CD14-positive monocyte (primary cell): ENCODE measurements at regions not wholly inside any gene's neighbourhood (a gene's known extent, or its start where the extent isn't known, plus 50 kb on each side); places are given as distances from the start of the nearest gene placed in this dataset.

Source experiments
- DNase-seq, 3 donors: peaks; one replicate each; pipeline ENCODE4 v3.0.0-alpha.2; 2011 to 2022
- H2AFZ ChIP-seq: 2 replicates; pipeline ENCODE4 v1.6.0; 2012; ENCODE audit warnings: mild to moderate bottlenecking, low read depth, low read length, inconsistent platforms; ENCODE audit not compliant: insufficient read depth, poor library complexity, severe bottlenecking
- H3K27ac ChIP-seq, 2 donors: 1 replicate in 1 of 2; 2 replicates in 1 of 2; pipeline ENCODE4 v1.5.1; 2012 to 2013; ENCODE audit warnings: low read length in 2 of 2, control low read depth in 1 of 2, inconsistent platforms in 1 of 2, low read depth in 1 of 2, mild to moderate bottlenecking in 1 of 2
- H3K27me3 ChIP-seq, 2 donors: one replicate each; pipeline versions ENCODE4 v1.6.0 to v1.6.1; 2011 to 2013; ENCODE audit warnings: low read length in 2 of 2; ENCODE audit not compliant: control insufficient read depth in 2 of 2, insufficient read depth in 2 of 2
- H3K36me3 ChIP-seq, 2 donors: replicated peaks in 1 of 2; 1 replicate in 1 of 2; 2 replicates in 1 of 2; pipeline versions ENCODE4 v1.5.1 to v1.6.1; 2012 to 2013; ENCODE audit warnings: low read length in 2 of 2, control low read depth in 1 of 2, inconsistent platforms in 1 of 2, mild to moderate bottlenecking in 1 of 2; ENCODE audit not compliant: insufficient read depth in 2 of 2, control insufficient read depth in 1 of 2
- H3K4me1 ChIP-seq, 2 donors: 1 replicate in 1 of 2; 2 replicates in 1 of 2; pipeline versions ENCODE4 v1.5.1 to v1.6.1; 2012 to 2013; ENCODE audit warnings: low read length in 2 of 2, control low read depth in 1 of 2, inconsistent platforms in 1 of 2, mild to moderate bottlenecking in 1 of 2, moderate library complexity in 1 of 2; ENCODE audit not compliant: insufficient read depth in 2 of 2, control insufficient read depth in 1 of 2
- H3K4me2 ChIP-seq: replicated peaks from 2 replicates; pipeline ENCODE3; 2012; ENCODE audit warnings: low read length, moderate library complexity, mild to moderate bottlenecking; ENCODE audit not compliant: poor library complexity, severe bottlenecking; ENCODE audit errors: extremely low read depth
- H3K4me3 ChIP-seq, 3 experiments: fragments of 200-600 bp in 1 of 3; sonication (generic) in 1 of 3; replicated peaks in 1 of 3; 1 replicate in 2 of 3; 2 replicates in 1 of 3; pipeline ENCODE4 v1.5.1; 2011 to 2013; ENCODE audit warnings: low read length in 3 of 3, mild to moderate bottlenecking in 3 of 3, control low read depth in 2 of 3, low read depth in 2 of 3, inconsistent platforms in 1 of 3, moderate library complexity in 1 of 3
- H3K79me2 ChIP-seq: 2 replicates; pipeline ENCODE4 v1.6.0; 2012; ENCODE audit warnings: mild to moderate bottlenecking, control low read depth, inconsistent platforms, low read length, moderate library complexity; ENCODE audit not compliant: insufficient read depth
- H3K9ac ChIP-seq: 2 replicates; pipeline ENCODE4 v1.6.0; 2017; ENCODE audit warnings: low read length, mild to moderate bottlenecking; ENCODE audit not compliant: insufficient read depth, poor library complexity, severe bottlenecking
- H3K9me3 ChIP-seq, 2 donors: replicated peaks in 1 of 2; 1 replicate in 1 of 2; 2 replicates in 1 of 2; pipeline versions ENCODE4 v1.5.1 to v1.6.1; 2012 to 2013; ENCODE audit warnings: low read length in 2 of 2, control low read depth in 1 of 2; ENCODE audit not compliant: control insufficient read depth in 1 of 2, insufficient read depth in 1 of 2
- H4K20me1 ChIP-seq: 2 replicates; pipeline ENCODE4 v1.6.0; 2012; ENCODE audit warnings: mild to moderate bottlenecking, low read length, control low read depth, moderate library complexity; ENCODE audit not compliant: insufficient read depth
- H3K27ac Mint-ChIP-seq, 7 donors: one replicate each; pipeline ENCODE4 v1.8.0; 2020; ENCODE audit warnings: mild to moderate bottlenecking in 7 of 7, mixed read lengths in 7 of 7, moderate library complexity in 6 of 7, inconsistent platforms in 2 of 7
- H3K27me3 Mint-ChIP-seq, 3 donors: one replicate each; pipeline ENCODE4 v1.8.0; 2021 to 2022; ENCODE audit warnings: low read depth in 3 of 3, mild to moderate bottlenecking in 3 of 3, mixed read lengths in 3 of 3, moderate library complexity in 3 of 3, inconsistent platforms in 1 of 3
- H3K36me3 Mint-ChIP-seq, 2 donors: one replicate each; pipeline ENCODE4 v1.8.0; 2020; ENCODE audit warnings: mixed read lengths in 2 of 2, inconsistent platforms in 1 of 2, mild to moderate bottlenecking in 1 of 2
- H3K4me1 Mint-ChIP-seq: one replicate; pipeline ENCODE4 v1.8.0; 2020; ENCODE audit warnings: mild to moderate bottlenecking, mixed read lengths
- H3K4me3 Mint-ChIP-seq, 2 donors: one replicate each; pipeline ENCODE4 v1.8.0; 2020; ENCODE audit warnings: mild to moderate bottlenecking in 2 of 2, mixed read lengths in 2 of 2, moderate library complexity in 1 of 2
- H3K9me3 Mint-ChIP-seq, 7 donors: one replicate each; pipeline ENCODE4 v1.8.0; 2020 to 2022; ENCODE audit warnings: mixed read lengths in 7 of 7, mild to moderate bottlenecking in 6 of 7, moderate library complexity in 6 of 7, inconsistent platforms in 2 of 7
- CTCF ChIP-seq: fragments of 200-600 bp; IDR thresholded peaks from one replicate; pipeline ENCODE4 v1.8.0; 2022; ENCODE audit warnings: antibody characterized with exemption, mild to moderate bottlenecking
- WGBS: methylation state at CpG from one replicate; pipeline ENCODE4 v1.1.5; 2013; ENCODE audit warnings: missing lambda C conversion rate; ENCODE audit not compliant: insufficient coverage; 5-methylcytosine and 5-hydroxymethylcytosine counted together
- intact Hi-C, 2 donors: fragments of 100-400 bp; cut with micrococcal nuclease; formaldehyde crosslinking; loops; one replicate each; pipeline versions ENCODE4 v1.15.0 to v1.15.1; 2023

DNA sequence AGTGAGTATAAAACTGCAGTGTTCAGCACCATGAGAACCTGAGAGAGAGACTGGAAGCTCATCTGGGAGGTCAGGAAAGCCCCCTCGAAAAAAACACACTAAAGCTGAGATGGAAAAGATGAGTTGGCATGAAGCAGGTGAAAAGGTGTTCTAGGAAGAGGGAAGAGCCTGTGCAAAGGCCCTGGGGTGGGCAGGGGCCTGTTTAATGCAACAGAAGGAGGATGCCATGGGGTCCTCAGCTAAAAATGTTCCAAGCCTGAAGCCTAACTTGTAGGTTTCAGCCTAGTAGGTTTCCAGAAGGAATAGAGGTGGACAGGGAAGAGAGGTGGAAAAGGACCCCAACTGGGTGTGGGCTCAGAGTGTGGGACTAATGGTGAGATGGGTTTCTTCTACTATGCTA, 242.3 kb upstream of the ZFHX3 start:
- Mint-ChIP-seq H3K27ac (no peak overlapping the region), H3K4me1 (no peaks in the 10 kb centered on the region), H3K4me3 (no peak overlapping the region), H3K27me3 (peaks cover 0 to 5% (median 3%) of the 10 kb centered on the region in 3 donors), H3K36me3 (no peaks in the 10 kb centered on the region), H3K9me3 (peaks cover 0 to 7% (median 3%) of the 10 kb centered on the region in 7 donors)
- no peaks in the 10 kb centered on the region for H3K4me1 ChIP-seq
- no peak overlapping the region for H2AFZ ChIP-seq
- no peaks in the 10 kb centered on the region for H3K27me3 ChIP-seq
- DNase-seq: no peak
- no peak overlapping the region for H3K4me2 ChIP-seq
- no peaks in the 10 kb centered on the region for H3K79me2 ChIP-seq
- H3K9ac ChIP-seq: no peak overlapping the region
- TF ChIP-seq CTCF: no peak
- no peaks in the 10 kb centered on the region for H3K36me3 ChIP-seq
- H4K20me1 ChIP-seq: no peaks in the 10 kb centered on the region
- no peaks in the 10 kb centered on the region for H3K9me3 ChIP-seq
- 86% methylated on average over 1 of the region's 1 CpG for WGBS
- no peak overlapping the region for H3K27ac ChIP-seq
- intact Hi-C loops: no loop called here
- no peak overlapping the region for H3K4me3 ChIP-seq

DNA sequence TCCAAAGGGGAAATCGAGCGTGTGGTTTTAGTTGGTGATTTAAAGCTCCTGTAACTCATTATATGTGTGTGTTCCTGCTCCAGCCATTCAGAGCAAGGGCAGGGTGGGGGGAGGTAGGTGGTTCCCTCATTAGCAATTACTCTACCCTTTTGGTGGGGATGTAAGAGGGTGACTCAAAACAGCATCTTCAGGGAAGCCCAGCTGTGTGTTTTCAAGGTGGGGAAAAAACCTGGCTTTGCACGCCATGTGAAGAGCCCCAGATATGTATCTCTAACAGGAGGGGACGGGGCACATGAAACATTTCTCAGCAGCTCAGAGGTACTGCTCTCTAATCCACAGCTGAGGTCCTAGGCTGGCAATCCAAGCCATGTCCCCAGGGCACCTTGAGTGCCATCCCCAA, 241.3 kb upstream of the ZFHX3 start:
- Histone ChIP-seq H3K4me2 (no peak overlapping the region), H3K4me3 (no peak overlapping the region), H3K9ac (no peak overlapping the region), H4K20me1 (no peaks in the 10 kb centered on the region), H3K27ac (no peak overlapping the region), H3K9me3 (no peaks in the 10 kb centered on the region), H3K79me2 (no peaks in the 10 kb centered on the region), H2AFZ (no peak overlapping the region), H3K4me1 (no peaks in the 10 kb centered on the region), H3K27me3 (no peaks in the 10 kb centered on the region), H3K36me3 (no peaks in the 10 kb centered on the region)
- no peak for TF ChIP-seq CTCF
- Mint-ChIP-seq H3K27me3 (peaks cover 0 to 3% (median 1%) of the 10 kb centered on the region in 3 donors), H3K27ac (peak overlapping the region in 1 of 7 donors; percentile 51), H3K36me3 (no peaks in the 10 kb centered on the region), H3K4me3 (no peak overlapping the region), H3K9me3 (peaks cover 0 to 4% (median 0%) of the 10 kb centered on the region in 7 donors), H3K4me1 (no peaks in the 10 kb centered on the region)
- intact Hi-C loops: no loop called here
- 83% methylated on average over 2 of the region's 4 CpGs for WGBS
- no peak for DNase-seq
